Left ventricle myocardium inferior (tissue), 1 donor: ENCODE measurements at regions not wholly inside any gene's neighbourhood (a gene's known extent, or its start where the extent isn't known, plus 50 kb on each side); places are given as distances from the start of the nearest gene placed in this dataset.

Experiments used
- DNase-seq: peaks from one replicate; pipeline ENCODE4 v3.0.0-alpha.2; 2020
- H3K27ac ChIP-seq: fragments of 200-600 bp; replicated peaks from 2 replicates; pipeline ENCODE4 v1.8.0; 2021
- H3K27me3 ChIP-seq: fragments of 200-600 bp; 2 replicates; pipeline ENCODE4 v1.8.0; 2021; ENCODE audit warnings: low read depth
- H3K36me3 ChIP-seq: fragments of 200-600 bp; 2 replicates; pipeline ENCODE4 v1.8.0; 2021
- H3K4me1 ChIP-seq: fragments of 200-600 bp; 2 replicates; pipeline ENCODE4 v1.8.0; 2021
- H3K4me3 ChIP-seq: fragments of 200-600 bp; 2 replicates; pipeline ENCODE4 v1.8.0; 2021; ENCODE audit warnings: mild to moderate bottlenecking, moderate library complexity
- H3K9me3 ChIP-seq: fragments of 200-600 bp; replicated peaks from 2 replicates; pipeline ENCODE4 v1.8.0; 2021
- intact Hi-C: fragments of 100-400 bp; cut with micrococcal nuclease; formaldehyde crosslinking; loops from one replicate; pipeline ENCODE4 v1.11.0; 2022
- TF ChIP-seq, protein P1 (sequence below): fragments of 200-600 bp; IDR thresholded peaks from 2 replicates; pipeline ENCODE4 v1.8.0; 2021; ENCODE audit warnings: antibody characterized with exemption, mild to moderate bottlenecking, borderline replicate concordance
- donor health status: DM: no; HTN: yes; CAD: no; lungs with severe emphysema.

DNA sequence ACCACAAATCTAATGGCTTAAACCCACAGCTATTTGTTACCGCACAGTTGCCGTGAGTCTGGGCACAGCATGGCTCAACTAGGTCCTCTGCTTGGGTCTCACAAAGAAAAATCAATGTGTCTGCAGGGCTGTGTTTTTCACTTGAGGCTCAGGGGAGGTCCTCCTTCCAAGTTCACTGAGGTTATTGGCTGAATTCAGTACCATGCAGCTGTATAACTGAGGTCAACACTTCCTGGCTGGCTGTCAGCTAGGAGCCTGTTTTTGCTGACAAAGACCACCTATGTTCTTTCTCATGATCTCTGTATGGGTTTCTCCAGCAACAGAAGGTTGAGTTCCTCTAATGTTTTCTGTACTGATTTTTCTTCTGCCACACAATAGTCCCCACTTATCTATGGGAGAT lies 736.7 kb upstream of the PRKX start:
- Histone ChIP-seq H3K4me1 (no peaks in the 10 kb centered on the region), H3K36me3 (no peaks in the 10 kb centered on the region)

DNA sequence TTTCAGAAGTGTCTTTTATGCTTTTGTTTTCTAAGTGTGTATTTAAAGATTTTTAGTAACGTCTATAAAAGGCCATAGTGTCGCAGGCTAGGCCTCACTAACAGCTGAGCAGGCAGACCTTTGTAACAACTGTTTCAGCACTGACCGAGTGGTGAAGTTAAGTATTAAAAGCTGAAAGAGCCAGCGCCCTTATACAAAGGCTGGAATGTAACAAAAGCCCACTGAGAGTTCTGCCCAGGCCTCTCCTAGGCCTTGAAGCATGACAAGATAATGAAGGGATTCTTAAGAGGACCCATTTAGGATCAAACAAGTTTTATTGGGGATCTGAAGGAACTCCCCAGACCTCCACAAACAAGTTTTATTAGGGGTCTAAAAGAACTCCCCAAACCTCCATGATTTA lies 722.5 kb upstream of the PRKX start:
- no peaks in the 10 kb centered on the region for H3K27me3 ChIP-seq

More for the DNA sequence above, 736.7 kb upstream of the PRKX start:
- intact Hi-C loops: no loop called here
- H3K9me3 ChIP-seq: no peaks in the 10 kb centered on the region
- no peak overlapping the region for H3K27ac ChIP-seq
- H3K27me3 ChIP-seq: no peaks in the 10 kb centered on the region
- H3K4me3 ChIP-seq: no peak overlapping the region
- DNase-seq: no peak
- TF ChIP-seq, protein P1, sequence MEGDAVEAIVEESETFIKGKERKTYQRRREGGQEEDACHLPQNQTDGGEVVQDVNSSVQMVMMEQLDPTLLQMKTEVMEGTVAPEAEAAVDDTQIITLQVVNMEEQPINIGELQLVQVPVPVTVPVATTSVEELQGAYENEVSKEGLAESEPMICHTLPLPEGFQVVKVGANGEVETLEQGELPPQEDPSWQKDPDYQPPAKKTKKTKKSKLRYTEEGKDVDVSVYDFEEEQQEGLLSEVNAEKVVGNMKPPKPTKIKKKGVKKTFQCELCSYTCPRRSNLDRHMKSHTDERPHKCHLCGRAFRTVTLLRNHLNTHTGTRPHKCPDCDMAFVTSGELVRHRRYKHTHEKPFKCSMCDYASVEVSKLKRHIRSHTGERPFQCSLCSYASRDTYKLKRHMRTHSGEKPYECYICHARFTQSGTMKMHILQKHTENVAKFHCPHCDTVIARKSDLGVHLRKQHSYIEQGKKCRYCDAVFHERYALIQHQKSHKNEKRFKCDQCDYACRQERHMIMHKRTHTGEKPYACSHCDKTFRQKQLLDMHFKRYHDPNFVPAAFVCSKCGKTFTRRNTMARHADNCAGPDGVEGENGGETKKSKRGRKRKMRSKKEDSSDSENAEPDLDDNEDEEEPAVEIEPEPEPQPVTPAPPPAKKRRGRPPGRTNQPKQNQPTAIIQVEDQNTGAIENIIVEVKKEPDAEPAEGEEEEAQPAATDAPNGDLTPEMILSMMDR: no peak

DNA sequence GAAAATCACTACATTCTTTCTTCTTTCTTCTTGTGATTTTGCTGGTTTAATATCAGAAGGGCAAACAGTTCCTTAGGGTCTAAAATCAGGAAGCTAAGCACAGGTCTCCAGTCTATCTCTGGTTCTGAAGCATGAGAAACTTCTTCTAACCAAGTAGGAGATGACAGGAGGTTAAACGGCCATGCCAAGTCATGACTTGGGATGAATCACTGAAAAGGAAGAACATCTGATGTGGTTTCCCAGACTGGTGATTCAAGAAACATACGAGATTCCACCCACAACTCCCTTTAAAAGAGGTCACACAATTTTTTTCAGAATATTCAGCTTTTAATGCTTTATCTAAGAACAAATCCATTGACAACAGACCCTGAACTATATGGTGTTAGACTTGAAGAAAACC lies 684.0 kb upstream of the PRKX start:
- Histone ChIP-seq H3K4me1 (no peaks in the 10 kb centered on the region), H3K9me3 (no peaks in the 10 kb centered on the region), H3K4me3 (no peak overlapping the region), H3K27me3 (no peaks in the 10 kb centered on the region), H3K27ac (no peak overlapping the region), H3K36me3 (no peaks in the 10 kb centered on the region)
- no peak for DNase-seq
- intact Hi-C loops: no loop called here
- TF ChIP-seq, protein P1: no peak

More for the DNA sequence above, 722.5 kb upstream of the PRKX start:
- Histone ChIP-seq H3K36me3 (no peaks in the 10 kb centered on the region), H3K4me3 (no peak overlapping the region), H3K4me1 (no peaks in the 10 kb centered on the region), H3K9me3 (no peaks in the 10 kb centered on the region), H3K27ac (no peak overlapping the region)
- TF ChIP-seq, protein P1: no peak
- no peak for DNase-seq
- intact Hi-C loops: no loop called here

DNA sequence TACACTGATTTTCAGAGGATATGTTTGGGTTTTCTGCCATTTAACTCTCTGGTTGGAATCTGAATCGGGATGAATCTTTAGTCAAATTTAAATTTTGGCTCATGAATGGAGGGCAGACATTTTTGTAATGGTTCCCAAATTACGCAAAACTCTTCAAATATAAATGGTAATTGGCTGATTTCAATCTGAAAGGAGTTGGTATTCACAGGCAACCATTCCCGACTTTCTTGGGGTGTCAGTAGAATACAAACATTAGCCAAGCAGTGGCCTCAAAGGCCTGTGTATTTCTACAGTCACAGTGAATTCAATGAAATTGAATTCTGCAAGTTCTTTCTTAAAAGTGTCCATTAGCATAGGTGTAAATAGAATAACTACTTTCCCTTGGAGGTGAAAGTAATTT lies 668.8 kb upstream of the PRKX start:
- TF ChIP-seq, protein P1: no peak
- no peak overlapping the region for H3K27ac ChIP-seq
- no peaks in the 10 kb centered on the region for H3K27me3 ChIP-seq
- H3K4me1 ChIP-seq: no peaks in the 10 kb centered on the region
- H3K9me3 ChIP-seq: peaks cover 11% of the 10 kb centered on the region
- H3K36me3 ChIP-seq: no peaks in the 10 kb centered on the region
- H3K4me3 ChIP-seq: no peak overlapping the region
- intact Hi-C loops: no loop called here
- no peak for DNase-seq

DNA sequence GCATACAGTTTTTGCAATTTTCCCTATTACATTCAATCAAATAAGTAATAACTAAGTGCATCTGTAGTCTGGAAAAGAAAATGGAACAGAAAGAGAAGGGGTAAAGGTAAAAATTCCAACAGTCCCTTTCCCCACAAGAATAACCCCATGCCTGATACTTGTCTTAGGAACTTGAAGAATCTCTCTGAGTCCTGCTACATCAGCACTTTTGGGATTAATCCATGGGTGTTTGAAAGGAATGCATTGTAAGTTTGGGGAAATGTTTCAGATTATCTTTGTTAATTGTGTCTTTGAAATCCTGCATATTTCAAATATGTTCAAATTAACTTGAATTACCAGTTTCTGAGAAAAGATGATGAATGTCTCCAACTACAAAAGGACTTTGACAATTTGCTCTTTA lies 667.3 kb upstream of the PRKX start:
- Histone ChIP-seq H3K27me3 (no peaks in the 10 kb centered on the region), H3K4me1 (no peaks in the 10 kb centered on the region), H3K4me3 (no peak overlapping the region), H3K27ac (no peak overlapping the region), H3K9me3 (peaks cover 11% of the 10 kb centered on the region), H3K36me3 (no peaks in the 10 kb centered on the region)
- intact Hi-C loops: no loop called here
- no peak for DNase-seq
- TF ChIP-seq, protein P1: no peak

DNA sequence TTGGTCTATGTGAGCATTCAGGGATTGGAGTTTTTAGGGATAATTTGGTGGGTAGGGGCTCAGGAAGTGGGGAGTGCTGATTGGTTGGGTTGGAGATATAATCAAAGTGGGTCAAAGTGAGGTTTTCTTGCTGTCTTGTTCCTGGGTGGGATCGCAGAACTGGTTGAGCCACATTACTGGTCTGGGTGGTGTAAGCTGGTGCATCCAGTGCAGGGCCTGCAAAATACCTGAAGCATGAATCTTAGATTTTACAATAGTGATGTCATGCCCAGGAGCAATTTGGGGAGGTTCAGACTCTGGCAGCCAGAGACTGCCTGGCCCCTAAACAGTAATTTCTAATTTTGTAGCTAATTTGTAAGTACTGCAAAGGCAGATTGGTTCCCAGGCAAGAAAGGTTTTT lies 665.6 kb upstream of the PRKX start:
- H3K4me1 ChIP-seq: no peaks in the 10 kb centered on the region
- intact Hi-C loops: no loop called here
- H3K4me3 ChIP-seq: no peak overlapping the region
- TF ChIP-seq, protein P1: no peak
- no peak for DNase-seq
- H3K27ac ChIP-seq: no peak overlapping the region
- no peaks in the 10 kb centered on the region for H3K36me3 ChIP-seq
- H3K27me3 ChIP-seq: no peaks in the 10 kb centered on the region
- peaks cover 11% of the 10 kb centered on the region for H3K9me3 ChIP-seq
